ENCODE measurements at regions not wholly inside any gene's neighbourhood (a gene's known extent, or its start where the extent isn't known, plus 50 kb on each side); places are given as distances from the start of the nearest gene placed in this dataset.
"Not testable (repeated sequence)": the region's sequence is repeated elsewhere in the genome, so short reads cannot be mapped to it uniquely, and the experiment has no call there.

DNA sequence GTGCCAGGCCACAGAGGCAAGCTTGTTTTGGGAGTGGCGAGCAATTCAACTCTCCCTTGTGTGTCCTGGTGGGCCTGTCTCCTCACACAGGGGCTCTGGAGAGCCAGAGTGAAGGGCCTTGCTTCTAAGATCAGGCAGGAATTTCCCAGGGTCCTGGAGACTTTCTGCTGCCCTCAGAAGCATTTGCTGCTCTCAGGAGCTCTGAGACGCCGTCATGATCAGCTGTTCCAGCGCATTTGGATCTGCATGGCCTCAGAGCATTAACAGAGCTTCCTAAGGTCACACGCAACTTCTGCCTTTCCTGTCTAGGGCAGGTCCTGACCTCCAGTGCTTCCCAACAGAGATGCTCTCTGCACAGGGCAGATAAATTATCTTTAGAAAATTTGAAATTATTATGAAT is 52.2 kb upstream of the C10orf90 start:
- DNase-seq, result no peak

DNA sequence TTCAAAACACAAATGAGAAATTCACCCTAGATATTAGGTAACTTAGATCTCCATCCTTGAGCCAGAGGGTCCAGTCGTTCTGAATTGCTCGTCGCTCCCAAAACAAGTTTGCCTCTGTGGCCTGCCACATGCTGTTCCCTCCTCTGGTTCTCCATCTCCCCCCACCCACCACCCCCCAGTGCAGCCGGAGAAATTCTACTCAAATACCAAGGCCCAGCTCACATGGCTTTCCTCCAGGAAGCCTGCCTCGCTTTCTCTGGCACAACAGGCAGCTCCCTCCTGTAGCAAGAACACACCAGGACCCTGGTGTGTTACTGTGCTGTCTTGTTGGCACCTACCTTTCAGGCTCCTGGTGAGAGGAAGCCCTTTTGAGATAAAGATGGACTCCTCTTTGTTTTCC is 52.7 kb upstream of the C10orf90 start:
- DNase-seq, result no peak

DNA sequence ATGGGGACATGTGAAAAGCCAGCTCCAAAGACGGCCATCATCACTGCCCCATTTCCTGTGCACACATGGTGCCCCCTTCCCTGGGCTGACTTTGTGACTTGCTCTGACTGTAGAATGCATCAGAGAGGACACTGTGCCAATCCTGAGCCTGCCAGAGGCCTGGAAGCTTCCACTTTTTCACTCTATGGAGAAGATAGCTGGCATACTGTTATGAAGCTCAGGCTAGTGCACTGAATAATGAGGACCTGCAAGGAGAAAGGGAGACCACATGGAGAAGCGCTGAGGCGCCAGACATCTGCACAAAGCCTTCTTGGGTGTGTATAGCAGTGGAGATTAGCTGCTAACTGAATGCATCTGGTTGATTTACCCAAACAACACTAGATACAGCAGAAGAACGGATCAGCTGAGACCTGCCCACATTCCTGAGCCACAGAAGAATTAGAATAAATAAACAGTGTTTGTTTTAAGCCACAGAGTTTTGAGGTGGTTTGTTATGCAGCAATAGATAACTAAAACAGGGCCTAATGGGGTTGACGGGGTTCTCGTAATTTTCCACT is 58.9 kb upstream of the C10orf90 start:
- no peak for DNase-seq

DNA sequence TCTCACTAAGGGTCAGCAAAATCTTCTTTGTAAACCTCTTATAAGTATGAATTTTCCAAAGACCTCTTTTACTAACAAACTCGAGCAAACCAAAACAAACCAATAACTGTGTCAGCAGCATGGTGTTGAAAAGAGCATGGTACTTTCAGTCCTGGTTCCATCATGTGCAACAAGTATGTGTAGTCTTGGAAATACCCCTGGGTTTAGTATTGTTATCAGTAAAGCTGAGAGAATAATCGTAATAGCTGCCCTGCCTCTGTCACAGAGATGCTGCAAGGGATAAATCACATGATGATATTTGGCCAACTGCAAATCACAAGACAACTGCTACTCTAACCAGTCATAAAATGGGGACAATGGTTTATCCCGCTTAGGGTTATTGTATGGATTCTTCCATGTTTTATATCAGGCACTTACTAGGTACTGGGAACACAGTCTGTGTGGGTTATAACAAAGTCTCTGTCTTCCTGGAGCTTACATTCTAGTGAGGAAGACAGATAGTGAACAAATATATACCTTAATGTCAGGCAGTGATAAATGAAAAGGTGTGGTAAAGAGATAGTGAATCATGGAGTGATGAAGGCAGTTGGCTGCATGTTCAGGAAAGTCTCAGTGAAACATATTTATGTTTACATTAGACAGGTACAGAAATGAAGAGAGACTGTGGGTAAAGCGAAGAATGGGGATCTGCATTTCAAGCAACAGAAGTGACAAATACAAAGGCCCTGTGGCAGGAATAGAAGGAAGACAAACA is 60.5 kb upstream of the C10orf90 start:
- DNase-seq, result no peak

DNA sequence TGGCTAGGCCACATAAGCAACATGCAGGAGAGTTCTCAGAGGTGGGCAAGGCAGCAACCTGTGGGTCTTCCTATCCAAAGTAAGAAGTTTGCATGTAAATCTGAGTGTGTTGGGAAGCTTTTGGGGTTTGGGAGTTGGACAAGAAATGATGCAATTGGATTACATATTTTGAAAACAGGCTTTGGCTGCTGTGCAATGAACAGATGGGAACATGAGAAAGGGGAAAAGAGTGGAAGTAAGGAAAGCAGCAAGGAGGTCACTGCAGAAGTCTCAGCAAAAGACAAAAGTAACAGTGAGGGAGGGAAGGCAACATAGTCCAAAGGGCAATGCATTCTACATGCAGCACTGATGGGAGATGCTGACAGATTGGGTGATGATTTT is 61.1 kb upstream of the C10orf90 start:
- no peak for DNase-seq

DNA sequence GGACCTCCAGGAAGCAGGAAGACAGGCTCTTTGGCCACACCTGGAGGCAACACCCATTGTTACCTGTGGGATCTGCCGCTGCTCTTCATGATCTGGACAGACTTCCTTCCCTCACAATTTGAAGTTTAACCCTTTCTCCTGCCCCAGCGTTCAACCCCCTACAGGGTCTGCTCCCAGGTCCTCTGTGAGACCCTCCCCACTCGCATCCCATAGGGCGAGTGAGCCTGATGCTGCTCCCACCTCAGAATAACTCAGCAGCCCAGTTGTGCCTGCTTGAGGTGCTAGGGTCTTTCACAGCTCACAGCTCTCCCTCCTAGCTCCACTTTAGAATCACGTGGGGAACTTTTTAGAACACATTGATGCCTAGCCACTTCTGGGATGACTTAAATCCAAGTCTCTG is 61.8 kb upstream of the C10orf90 start:
- no peak for DNase-seq

DNA sequence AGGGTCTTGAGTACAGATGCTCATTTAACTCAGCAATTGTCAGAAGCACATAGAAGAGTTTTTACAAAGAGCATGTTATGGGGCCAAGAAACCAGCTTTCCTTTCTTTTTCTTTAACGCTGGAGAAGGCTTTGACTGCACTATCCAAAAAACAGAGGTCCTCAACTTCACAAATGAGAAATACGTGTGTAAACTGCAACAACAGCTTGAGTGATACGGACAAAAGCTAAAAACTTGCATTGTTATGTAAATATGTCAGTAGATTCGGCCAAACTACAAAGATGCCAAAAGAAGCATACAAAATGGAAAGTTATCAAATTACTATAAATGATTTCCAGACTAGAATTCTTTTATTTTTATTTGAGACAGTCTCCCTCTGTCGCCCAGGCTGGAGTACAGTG is 62.4 kb upstream of the C10orf90 start:
- DNase-seq, result no peak

DNA sequence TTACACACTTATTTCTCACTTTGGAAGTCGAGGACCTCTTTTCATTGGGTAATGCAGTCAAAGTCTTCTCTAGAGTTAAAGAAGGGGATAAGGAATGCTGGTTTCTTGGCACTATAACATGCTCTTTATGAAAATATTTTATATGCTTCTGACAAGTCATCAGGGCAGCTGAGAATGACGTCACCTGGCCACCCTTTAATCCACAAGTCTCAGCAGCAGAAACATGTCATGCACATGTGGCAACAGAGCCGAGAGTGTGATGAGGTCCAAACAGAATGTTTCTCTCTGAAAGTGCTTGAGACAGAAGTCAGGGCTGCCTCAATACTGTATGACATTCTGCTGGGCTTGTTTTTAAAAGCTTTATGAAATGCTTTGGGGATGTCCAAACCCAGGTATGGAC is 63.5 kb upstream of the C10orf90 start:
- no peak for DNase-seq

DNA sequence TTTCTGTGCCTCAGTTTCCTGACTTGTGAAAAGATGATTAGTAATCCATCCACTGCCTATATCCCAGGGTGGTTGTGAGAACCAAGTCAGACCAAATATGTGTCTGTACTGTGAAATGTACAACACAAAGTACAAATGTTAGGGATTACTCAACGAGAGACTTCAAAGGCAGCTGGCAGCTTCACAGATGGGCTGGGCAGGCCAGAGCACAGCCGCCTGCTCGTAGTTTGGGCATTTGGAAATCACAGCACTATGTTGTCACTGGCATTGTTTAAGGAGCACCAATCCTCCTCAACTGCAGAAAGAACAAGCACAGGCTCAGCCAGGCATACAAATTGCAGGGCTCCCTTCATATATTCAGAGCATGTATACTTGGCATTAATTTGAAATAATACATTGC is 64.5 kb upstream of the C10orf90 start:
- DNase-seq, result no peak

DNA sequence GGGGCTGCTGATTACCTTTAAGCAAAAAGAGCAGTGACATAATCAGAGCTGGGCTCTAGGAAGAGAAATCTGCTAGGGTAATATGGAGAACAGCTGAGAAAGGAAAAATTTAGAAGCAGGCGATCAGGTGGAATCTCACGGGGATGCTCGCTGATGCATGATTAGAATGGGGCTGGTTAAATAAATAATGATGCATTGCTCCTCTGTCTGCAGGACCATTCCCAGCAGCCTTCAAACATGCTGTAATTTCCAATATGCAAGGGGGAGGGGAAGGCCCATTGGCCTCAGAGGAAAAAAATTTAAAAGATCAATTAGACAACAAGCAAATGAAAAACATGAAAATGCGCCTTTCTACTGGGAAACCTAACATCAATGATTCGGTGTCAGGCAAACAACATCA is 65.6 kb upstream of the C10orf90 start:
- no peak for DNase-seq

DNA sequence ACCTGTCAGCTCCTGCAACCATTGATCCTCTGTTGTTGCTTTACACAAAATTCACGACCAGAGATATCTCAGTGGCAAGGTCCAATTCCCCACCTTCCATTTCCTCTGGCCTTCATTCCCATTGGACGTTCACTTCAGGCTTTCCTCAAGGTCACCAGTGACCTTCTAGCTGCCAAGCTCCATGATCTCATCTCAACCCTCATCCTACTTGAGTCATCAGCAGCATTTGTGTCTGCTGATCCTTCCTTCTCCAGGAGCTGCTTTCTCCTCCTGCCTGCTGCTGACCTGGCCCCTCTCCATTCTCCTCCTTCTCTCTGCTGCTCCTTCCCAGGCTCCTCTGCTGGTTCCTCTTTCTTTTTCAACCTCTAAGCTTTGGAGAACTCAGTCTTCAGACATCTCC is 66.2 kb upstream of the C10orf90 start:
- no peak for DNase-seq

DNA sequence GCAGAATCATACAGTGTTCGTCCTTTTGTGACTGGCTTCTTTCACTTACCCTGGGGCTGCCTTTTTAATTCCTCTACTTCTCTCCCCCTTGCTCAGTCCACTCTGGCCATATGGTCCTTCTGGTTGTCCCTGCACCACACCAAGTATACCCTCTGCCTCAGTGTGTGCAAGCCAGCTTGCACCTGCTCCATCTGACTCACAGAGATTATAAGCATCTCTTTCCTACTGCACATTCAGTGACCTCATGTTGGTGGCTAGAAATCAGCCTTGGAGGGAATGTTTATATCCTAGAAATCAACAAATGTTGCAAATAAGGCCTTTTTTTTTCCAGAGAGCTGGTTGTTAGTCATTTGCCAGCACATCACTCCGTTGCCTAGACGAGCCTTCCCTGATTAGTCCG is 67.5 kb upstream of the C10orf90 start:
- no peak for DNase-seq

DNA sequence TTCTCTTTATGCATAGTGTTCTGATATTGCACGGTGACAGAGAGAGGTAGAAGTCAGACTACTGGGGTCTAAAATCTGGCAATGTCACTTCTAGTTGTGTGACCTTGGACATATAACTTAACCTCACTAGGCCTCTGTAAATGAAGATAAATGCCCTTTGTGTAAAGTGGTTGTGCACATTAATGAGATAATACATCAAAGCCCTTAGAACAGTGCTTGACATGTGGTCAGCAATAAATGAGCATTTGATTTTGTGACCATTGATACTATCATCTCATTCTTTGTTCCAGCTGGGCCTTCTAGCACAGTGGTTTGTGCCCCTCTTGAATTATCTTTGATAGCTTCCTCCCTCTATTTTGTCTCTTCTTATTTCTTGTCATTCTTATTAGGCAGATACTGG is 74.1 kb upstream of the C10orf90 start:
- no peak for DNase-seq

DNA sequence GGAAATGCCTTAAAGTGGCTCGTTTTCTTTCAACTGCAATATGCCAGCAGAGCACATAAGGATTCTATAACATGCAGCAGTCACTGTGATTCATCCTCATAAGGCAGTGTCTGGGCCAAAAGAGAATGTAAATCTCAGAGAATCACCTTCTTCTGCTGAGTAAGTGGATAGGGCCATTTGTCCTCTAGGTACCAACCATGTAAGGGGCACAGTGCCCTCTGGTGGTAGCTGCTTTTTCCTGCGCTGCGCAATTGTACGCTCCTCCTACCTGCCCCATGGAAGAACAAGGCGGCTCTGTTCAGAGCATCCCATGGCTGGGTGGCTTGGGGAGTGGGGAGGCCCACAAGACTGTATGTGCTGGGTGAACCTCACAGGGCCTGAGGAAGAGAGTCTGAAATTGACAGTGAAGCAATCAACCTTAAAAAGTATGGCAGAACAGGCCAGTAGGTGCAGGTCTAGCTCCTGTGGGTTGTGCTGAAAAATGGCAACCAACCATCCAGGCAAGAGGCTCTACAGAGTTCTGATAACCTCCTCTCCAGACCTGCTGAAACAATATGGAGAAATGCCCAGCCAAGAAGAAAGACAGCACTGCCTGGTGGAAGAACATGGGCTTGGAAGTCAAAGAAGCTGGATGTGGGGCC is 78.6 kb upstream of the C10orf90 start:
- peak; percentile 17 for DNase-seq

DNA sequence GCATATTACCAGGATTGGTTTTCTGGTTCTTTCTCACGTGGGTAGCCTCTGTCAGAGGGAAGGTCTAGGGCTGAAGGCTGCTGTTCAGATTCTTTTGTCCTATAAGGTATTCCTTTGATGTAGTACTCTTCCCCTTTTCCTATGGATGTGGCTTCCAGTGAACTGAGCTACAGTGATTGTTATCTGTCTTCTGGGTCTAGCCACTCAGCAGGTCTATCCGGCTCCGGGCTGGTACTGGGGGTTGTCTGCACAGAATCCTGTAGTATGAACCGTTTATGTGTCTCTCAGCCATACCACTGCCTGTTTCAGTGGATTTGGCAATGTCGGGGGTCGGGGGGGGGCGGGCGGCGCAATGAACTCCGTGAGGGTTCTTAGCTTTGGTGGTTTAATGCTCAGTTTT is 84.5 kb upstream of the C10orf90 start:
- DNase-seq, result no peak

DNA sequence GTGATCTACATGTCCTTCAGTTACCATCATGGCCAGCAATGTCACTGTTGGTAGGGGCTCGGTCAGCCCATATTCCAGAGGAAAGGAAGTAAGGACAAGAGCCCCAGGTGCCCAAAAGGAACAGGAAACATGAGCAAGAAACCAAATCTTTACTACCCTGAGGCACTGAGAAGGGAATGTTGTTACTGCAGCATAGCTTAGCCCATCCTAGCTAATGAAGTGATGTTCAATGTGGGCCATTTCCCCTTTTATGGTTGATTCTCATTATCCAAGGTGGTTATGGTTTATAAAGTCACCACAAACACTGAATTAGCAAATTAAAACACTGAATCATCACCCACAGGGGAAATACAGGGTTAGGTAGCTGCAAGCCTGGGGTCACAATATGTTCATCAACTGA is 88.4 kb upstream of the C10orf90 start:
- DNase-seq, result no peak

DNA sequence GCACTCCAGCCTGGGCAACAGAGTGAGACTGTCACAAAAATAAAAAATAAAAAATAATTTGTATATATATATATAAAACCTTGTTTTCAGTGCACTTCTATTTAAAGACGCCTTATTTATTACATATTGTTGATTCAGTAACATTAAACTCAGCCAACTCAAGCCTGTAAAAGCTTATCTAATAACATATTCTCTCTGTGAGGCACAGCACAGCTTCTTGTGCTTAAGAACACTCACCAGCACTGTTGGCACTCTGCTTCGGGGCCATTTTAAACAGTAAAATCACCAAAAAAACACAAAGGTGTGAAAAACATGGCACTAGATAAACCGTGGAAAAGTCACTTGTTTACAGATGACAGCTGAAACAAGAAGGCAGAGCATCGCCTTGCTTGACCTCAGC is 89.0 kb upstream of the C10orf90 start:
- no peak for DNase-seq

DNA sequence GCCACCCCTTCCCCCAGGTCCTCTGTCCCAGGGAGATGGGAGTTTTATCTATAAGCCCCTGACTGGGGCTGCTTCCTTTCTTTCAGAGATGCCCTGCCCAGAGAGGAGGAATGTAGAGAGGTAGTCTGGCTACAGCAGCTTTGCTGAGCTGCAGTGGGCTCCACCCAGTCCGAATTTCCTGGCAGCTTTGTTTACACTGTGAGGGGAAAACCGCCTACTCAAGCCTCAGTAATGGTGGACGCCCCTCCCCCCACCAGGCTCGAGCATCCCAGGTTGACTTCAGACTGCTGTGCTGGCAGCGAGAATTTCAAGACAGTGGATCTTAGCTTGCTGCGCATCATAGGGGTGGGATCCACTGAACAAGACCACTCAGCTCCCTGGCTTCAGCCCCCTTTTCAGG is 96.2 kb upstream of the C10orf90 start:
- not testable (repeated sequence) for DNase-seq

DNA sequence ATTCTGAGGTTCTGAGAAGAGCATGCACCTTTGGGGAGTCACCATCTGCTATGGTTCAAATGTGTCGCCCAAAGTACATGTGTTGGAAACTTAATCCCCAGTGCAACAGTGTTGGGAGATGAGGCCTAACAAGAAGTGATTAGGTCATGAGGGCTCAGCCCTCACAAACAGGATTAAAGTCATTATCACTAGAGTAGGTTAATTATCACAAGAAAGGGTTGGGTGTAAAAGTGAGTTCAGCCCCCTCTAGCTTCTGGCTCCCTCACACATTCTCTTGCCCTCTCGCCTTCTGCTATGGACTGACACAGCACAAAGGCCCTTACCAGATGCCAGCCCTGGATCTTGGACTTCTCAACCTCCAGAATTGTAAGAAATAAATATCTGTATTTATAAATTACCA is 100.3 kb upstream of the C10orf90 start:
- no peak for DNase-seq

DNA sequence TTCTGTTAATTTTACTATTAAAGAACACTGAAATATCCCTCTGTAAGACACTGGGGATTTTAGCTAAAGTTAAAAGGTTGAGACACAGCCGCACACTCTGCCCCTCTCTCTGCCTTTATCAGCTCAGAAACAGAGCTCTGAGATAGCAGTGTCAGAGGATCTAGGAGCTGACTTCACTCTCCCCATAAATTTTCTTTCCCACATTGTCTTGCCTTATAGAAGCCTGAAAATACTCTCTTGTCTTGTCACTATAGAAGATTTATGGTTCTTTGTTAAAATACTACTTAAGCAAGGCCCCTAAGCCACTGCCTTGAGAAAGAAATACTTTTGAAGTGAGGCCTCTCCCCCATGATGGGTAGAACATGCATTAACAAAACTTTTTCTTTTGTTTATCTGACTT is 105.7 kb upstream of the C10orf90 start:
- no peak for DNase-seq

DNA sequence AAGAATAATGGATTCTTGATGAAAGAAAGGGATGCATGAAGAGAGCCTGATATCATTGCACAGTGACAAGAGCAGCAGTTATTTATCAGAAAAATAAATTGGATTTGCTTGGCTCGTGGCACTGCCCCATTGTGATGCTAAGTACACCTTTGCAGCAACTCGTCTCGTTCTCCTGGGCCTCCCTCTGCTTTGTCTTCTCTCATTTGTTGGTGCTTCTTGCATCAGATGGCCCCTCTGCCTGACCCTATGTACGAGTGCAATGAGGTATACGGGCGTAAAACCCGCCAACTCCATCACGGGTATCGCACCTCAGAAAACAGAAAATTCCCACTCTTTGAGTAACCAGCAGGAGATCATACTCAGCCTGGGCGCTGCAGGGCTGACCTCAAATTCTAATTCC is 107.2 kb upstream of the C10orf90 start:
- no peak for DNase-seq

DNA sequence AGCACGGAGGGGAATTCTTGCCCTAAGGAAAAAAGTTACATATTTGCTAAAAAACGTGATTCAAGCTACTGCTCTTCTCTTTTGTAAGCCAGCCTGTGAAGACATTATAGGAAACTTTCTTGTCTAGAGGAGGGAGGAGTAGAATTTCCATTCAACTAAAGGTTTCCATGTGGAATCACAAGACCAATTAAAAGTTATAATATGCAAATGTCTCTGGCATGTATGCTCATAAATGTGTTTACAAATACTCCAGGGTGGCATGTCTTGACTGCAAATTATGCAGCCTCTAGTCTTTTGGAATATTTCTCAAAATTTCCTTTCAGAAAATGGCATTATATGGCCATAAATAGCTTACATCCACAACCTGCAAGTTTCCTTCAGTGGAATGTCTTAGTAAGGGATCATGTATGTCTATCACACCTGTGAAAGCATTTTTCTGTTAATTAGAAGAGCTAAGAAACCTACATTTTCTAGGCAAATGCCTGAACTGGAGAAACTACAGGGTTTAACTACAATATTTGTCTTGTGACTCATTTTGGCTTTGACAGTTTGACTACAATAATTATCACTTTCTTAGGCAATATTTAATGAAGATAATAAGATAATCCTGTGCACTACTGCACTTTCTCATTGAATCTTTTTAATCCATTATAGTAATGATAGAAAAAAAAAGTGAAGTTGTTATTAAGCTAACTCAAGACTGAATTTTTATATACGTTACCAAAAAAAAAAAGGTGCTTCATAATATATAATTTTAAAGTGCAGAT is 111.1 kb upstream of the C10orf90 start:
- no peak for DNase-seq

DNA sequence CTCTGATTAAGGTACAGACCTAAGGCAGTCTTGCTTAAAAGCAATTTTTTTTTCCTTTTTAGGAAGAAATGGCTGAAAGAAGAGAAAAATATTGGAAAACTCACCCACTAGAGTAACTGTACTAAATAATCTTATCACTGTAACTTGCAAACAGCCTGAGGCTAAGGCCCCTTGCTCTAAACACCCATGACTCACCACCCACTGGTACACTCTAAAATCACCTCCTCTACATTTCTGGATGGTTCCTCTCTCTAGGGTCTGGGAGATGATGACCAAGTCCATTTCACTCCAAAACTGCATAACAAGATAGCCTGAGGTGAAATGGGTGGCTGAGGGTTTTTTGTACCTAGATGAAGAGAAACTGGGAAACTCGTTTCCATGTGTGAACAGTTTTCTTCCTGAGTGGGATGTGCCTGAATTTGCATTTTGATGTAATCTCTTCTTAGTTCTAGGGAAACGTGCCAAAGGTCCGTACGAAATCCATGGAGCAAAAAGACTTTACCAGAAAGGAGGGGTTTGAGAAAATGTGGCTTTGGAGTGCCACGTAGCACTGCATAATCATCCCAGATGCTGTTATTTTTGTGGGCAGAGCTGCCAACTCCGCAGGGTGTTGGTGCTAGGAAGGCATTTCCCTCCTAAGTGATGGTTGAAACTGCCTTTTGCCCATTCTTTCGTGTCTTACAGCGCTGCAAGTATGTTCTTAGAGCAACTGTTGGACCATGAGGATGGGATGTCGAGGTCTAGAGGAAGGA is 113.5 kb upstream of the C10orf90 start:
- DNase-seq, result no peak
